ENCODE measurements at regions not wholly inside any gene's neighbourhood (a gene's known extent, or its start where the extent isn't known, plus 50 kb on each side); places are given as distances from the start of the nearest gene placed in this dataset.

DNA sequence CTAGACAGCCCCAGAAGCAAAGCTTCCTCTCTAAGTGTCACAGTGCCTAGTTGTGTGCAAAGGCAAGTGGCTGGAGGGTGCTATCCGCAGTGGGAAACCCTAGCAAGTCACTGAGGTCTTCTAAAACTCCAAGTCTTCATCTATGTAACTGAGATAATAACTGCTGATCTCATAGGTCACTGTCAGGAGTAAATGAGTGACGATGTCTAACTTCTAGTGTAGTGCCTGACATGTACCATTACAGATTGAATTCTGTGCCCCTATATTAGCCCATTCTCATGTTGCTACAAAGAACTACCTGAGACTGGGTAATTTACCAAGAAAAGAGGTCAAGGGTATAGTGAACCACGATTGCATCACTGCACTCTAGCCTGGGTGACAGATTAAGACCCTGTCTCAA, 253.5 kb upstream of the JARID2 start:
- TF ChIP-seq EZH2phosphoT487 (IDR thresholded peaks at IDR 0.05; ENCODE audit: insufficient read depth, low read depth): no peak
- TF ChIP-seq EZH2 (IDR thresholded peaks at IDR 0.05; ENCODE audit: insufficient read depth, poor library complexity, severe bottlenecking): no peak

Measured in GM23248 (cell line).